SIG-M5 treated with dmso at 0.1 percent for 504 hours (cell line): ENCODE measurements at regions not wholly inside any gene's neighbourhood (a gene's known extent, or its start where the extent isn't known, plus 50 kb on each side); places are given as distances from the start of the nearest gene placed in this dataset.
A peak's percentile ranks its signal among the peaks of the same experiment; 100 is the strongest.

Experiments
- DNase-seq: peaks from one replicate; lab custom pipeline; 2025; ENCODE audit not compliant: unreplicated experiment; lab: John Stamatoyannopoulos, UW

DNA sequence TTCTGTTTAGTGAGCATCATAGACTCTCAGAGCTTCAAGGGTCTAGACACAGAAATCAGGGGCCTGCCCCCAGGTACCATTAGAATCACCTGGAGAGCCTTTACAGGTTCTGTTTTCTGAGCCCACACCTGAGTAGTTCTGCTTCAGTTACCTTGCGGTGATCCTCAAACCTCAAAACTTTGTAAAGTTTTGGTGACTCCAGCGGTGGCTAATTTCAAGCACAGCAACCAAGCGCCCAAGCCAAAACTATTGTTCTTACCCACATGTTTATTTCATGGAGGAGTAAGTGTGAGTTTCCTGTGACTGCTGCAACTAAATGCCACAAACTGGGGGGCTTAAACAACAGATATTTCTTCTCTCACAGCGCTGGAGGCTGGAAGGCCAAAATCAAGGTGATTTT is 108.9 kb downstream of the FOXD1 start:
- no peak for DNase-seq

DNA sequence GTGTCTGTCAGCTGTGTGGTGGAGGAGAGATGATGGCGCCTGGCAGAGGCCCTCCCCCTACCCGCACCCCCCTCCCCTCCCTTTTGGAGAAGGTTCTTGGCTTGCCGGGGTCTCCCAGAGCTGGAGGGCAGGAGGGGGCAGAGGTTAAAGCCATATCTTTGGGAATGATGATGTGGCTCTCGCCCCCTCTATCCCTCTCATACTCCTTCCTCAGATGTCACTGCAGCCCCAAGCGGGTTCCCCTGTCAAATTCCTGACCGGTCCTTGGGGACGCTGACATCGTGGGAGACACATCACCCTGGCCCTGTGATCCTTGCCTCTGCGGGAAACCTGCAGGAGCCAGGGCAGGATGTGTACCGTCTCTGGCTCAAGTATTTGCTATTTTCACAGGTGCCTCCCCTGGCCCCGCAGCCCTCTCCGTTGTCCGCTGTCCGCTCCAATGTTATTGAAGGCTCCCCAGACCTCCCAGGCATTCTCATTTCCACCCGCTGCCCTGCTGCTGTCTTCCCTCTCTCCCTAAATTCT is 109.5 kb downstream of the FOXD1 start:
- DNase-seq: no peak

DNA sequence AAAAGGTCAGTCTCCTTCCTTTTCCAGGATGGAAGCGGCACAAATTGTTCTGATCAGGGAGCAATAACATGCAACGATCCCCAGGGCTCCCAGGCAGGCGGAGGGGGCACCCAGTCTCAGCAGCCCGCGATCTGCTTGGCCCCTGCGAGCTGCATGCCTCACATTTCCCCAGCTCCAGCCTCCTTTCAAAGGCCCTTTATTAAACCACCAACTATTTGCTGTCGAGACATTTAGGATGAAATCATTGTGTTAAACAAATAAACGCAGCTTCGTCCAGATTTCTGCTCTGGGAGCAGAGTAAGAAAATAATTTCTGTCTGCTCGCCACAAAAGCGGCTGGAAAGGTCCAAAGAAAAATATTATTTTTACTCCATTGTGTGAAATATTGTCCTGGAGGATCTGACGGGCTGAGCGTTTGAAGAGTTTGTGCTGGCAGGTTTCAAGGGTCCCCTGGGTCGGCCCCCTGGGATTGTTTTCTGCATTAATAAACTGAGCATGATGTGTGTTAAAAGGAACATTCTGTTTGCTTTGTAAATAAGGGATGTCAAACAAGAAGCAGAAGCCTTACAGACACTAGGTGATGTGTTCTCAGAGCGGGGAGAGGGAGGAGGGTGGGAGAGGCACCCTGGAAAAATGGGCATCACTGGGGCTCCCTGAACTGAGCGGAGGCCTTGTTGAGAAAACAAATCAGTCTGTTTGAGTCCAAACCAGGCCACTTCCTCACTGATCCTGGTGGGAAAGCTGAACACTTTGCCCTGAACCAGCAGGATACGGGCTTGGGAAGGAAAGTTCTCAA is 110.1 kb downstream of the FOXD1 start:
- no peak for DNase-seq

DNA sequence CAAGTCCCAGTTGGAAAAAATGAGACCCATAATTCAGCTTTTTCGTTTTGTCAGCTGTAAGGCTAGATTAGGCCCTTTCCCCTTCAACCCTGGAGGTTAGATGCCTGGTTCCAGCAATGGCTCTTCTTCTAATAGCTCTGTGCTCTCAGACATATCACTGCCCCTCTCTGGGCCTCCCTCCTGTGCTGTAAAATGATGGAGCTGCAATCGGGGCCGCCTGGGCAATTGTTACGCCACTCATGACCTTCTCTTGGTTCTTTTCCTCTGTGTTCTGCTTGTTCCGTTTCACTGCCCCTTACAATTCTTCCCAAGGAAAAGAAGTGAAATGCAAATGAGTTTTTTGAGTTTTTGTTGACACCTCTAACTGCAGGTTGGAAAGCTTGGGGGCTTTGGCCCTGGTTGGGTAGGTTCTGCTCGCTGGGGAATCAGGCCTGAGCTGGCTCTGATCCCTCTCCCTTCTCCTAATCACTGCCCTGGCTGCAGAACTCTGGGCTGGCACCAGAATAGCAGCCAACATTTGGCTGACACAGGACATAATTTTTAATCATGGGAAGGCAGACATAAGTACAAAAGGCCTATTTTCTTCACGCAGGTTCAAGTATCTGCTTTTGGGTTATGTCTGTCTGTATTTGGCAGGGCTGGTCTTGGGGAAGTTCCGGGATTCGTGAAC is 110.9 kb downstream of the FOXD1 start:
- DNase-seq: no peak

DNA sequence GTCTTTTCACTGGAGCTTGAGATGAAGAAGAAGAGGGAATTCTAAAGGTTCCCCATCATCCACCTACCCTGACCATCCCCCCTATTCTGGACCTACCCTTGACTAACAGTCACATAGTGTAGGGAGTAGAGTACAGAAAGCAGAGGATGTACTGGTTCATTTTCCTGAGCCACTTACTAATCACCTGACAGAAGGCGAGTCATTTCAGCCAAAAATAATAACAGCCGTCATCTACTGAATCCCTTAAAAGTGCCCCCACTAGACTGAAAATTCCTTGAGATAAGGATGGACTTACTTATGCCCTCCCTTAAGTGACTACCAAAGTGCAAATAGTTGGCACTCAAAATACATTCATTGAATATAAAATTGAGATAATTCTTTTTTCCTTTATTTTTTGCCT is 112.2 kb downstream of the FOXD1 start:
- DNase-seq: no peak

DNA sequence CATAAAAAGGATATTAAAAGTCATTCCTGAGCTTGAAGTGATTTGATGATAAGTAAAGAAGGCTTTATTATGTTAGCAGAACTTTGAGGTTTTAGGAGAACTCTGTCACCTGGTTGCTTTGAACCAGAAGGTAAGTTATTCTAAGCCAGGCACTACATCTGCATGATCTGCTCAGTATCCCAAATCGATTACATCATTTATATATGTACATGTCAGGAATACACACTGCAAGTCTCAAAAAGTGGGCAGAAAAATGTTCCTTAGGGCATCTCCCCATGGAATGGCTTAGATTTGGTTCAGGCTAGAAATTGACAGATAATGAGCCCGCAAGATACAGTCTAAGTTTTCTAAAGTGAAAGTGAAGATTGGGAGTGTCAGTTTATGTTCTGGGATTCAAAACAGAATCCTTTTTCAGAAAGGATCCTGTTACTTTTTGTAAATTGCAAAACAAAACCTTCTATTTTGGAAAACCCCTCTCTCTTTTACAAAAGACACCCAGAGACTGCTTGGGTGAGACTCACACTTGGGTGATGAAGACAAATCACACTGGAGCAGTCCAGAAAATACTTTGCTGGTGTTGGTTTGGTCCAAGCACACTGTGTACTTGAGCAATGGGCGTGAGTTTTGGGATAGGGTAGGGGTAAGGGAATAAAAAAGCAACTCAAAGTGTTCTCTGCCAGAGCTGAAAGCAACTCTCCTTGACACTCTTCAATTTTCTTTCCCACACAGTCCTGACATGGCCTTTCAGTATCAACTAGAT is 114.5 kb downstream of the FOXD1 start:
- no peak for DNase-seq

DNA sequence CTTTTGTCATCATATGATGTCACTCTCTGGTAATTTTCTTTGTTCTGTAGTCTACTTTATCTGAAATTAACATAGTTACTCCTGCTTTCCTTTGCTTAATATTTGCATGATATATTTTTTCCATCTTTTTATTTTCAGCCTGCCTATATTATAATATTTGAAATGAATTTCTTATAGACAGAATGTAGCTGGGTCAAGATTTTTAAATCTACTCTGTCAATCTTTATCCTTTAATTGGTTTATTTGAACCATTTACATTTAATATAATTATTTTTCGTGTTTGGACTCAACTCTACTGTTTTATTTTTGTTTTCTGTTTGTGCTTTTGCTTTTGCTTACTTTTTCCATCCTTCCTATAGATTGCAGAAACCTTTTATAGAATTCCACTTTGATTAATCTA is 118.0 kb downstream of the FOXD1 start:
- DNase-seq: no peak

DNA sequence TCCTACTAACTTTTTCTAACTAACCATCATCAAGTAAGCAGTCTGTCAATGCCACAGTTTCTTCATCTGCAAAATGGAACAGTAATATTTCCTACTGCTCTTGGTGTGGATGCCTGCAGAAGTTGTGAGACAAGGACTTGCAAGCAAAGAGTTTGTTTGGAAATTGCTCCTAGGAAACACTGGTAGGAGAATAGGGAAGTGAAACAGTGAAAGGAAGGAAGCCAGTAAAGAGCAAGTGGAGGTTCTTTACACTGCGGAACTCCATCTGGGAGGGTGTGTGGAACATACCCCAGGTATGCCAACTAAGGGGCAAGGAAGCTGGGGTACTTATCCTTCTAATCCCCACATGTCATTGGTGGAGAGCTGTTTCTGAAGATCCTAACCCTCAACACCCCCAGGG is 119.9 kb downstream of the FOXD1 start:
- DNase-seq: peak; percentile 68

DNA sequence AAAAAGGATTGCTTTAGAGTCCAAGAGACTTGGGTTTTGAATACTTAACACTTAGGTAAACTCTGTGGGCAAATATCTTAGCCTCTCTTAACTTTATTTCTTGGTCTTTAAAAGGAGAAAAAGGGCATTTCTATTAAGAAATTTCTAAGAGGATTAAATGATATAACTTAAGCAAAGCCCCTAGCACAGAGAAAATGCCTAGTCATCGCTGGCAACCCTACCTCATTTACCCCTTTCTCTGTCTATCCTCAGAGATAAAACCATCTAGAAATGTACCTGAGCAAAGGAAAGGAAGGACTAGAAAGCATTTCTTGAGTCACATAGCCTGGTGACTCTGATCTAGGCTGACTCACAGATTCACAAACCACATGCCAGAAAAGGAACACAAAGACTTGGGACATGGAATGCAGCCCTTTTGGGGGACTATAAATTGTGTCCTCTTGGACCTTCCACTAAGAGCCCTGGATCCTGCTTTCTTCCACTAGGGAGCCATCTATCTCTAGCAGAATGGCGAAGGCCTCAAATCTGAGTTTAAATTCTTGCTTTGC is 120.6 kb downstream of the FOXD1 start:
- no peak for DNase-seq

DNA sequence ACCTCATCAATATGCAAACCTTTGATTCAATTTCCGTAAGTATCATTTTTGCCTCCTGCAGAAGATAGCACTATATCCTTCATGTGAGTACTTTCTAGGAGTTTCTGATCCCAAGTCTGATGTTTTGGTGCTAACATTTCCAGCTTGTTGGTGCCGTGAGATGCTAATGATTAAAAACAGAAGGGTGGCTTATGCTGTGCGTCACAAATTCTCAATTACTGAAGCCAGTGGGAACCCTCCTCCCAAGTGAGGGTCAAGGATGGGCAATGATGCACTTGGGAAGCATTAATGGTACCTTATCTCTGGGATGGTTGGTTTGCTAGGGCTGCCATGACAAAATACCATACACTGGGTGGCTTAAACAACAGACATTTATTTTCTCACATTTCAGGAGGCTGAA is 123.0 kb downstream of the FOXD1 start:
- no peak for DNase-seq

DNA sequence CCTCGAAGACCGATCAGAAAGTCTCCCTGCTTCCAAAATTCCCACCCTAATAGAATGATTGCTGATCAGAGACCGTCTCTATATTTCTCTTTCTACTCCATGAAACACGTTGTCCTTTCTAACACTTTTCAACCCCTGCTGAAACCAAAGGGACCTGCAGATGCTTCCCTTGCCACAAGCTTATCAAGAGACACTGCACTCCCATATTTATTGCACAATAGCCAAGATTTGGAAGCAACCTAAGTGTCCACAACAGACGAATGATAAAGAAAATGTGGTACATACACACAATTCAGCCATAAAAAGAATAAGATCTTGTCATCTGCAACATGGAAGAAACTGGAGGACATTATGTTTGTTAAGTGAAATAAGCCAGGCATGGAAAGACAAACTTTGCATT is 125.1 kb downstream of the FOXD1 start:
- DNase-seq: no peak

DNA sequence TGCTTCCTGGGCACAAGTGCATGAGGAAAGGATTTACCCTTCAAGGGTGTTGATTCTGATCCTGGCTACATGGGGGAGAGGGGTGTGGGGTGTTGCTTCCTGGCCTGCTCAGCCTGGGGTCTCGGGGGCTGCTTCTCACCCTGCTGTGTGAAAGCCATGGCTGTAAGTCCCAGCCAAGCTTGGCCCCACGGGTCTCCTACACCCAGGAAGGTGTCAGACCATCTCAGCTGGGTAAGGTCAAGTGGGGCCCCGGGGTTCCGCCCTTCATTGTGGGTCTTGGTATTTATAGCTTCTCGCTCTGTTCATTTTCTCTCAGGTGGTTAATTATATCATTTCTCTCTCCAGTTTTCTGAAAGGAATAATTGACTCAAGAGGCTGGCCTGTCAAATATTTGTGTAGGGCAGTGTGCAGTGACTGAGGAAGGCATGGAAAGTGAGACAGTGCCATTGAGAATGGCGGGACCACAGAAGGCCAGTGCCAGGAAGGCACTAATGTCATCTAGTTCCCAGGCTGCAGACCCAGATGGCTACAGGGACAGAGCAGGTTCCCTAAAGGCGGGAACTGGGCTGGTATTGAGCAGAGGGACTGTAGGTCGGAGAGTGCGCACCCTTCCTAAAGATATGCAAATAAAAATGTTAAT is 126.0 kb downstream of the FOXD1 start:
- no peak for DNase-seq

DNA sequence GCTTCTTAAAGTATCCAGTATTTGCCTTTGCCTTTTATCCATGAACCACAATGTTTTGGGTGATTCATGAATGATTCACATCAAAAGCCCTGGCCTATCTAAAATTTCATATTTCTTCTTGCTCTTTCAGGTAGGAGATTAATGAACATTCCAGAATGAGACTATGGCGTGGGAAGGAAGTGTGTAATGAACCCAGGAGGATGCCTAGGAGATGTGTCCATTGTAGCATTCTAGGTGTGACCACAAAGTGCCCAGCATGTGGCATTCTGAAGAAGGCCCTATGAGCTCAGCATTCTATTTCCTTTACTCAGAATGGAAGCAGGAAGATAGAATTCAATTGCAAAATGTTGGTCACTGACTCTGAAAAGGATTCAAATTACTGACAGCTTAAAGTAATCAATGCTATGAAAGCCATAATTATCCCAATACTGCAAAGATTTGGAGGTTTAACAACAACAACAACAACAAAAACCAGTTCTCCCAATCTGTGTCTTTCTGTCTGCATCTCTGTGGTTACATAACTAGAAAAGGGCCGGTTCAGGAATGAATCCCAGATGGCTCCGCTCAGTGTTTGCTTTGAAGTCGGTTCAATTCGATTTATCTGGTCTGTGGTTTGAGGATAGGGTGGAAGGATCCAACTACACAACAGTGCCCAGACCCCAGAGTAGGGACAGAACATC is 126.7 kb downstream of the FOXD1 start:
- no peak for DNase-seq

DNA sequence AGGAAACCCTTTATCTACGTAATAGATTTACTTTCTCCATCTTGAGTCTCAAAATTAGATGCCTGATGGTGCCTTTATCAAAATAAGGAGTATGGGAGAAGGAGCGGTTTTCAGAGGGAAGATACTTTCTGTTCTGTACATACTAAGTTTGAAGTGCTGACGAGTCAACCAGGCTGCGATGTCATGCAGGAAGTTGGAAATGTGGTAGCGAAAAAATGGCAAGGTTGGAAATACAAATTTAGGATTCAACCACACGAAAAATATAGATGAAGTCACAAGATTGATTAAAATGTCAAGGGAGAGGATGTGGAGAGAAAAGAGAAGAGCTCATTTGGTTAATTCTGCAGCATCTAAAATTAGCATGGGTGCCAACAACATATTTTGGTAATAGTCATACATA is 129.5 kb downstream of the FOXD1 start:
- DNase-seq: no peak

DNA sequence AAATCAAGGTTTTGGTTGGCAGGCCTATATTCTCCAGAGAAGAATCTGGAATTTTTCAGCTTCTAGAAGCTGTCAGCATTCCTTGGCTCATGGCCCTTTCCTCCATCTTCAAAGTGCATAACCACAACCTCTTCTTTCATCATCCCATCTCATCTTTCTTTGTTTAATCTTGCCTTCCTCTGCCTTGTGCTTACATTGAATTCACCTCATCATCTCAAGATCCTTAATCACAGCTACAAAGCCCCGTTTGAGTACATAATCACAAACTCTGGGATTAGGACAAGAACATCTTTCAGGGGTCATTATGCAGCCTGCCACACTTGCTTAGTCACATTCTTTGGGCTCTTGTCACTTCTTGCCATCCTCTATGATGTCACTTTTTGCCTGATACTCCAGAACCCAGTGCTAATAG is 130.3 kb downstream of the FOXD1 start:
- no peak for DNase-seq

DNA sequence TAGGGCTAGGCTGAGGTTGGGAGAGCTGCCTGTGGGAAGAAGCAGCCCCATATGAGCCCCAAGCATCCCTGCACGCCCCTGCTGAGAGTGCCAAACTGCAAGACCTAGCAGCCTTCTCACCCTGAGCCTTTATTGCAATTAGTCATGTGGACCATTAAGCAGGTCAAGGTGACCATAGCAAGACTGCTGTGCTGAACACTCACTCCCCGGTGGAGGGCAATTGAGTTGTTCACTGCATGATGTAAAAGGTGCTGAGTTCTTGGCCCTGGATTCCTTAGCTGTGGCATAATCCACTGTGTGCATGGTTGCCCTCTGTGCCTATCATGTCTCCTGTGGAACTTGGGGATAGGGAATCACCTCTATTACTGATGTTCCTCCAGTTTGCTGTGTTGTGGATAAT is 131.1 kb downstream of the FOXD1 start:
- no peak for DNase-seq

DNA sequence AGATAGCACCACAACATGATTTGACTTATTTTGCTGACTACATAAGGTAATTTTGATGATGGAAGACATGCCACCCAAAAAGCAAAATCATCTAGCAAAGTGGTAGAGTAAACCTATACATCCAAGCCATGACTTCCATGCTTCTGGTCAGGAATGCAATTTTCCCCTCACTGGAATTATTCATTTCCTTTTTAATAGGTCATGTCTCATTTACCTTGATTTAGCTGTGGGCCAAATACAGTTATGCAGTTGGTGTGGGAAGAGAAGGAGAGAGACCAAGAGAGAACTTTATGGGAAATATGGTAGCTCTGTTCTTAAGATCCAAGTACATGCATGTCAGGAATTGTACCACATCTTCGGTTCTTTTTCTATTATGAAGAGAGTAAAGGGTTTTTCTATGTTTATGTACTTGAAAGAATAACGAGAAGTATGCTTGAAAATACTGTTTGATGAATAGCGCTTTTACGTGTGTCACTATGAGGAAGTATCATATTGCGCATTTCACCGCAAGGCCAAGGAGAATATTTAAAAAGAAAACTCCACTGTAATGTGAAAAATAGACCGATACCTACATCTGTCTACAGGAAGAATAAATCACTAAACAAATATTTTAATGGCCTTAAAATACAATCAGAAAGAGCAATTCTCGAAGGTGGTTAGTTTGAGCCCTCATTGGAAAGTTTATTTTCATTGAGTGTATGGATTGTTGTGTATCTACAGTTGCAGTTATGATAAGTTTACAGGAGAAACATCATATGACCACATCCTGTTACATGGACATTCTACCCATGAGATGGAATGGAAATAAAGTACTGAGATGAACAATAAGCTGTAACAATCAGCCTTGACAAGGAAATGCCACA is 134.0 kb downstream of the FOXD1 start:
- DNase-seq: no peak

DNA sequence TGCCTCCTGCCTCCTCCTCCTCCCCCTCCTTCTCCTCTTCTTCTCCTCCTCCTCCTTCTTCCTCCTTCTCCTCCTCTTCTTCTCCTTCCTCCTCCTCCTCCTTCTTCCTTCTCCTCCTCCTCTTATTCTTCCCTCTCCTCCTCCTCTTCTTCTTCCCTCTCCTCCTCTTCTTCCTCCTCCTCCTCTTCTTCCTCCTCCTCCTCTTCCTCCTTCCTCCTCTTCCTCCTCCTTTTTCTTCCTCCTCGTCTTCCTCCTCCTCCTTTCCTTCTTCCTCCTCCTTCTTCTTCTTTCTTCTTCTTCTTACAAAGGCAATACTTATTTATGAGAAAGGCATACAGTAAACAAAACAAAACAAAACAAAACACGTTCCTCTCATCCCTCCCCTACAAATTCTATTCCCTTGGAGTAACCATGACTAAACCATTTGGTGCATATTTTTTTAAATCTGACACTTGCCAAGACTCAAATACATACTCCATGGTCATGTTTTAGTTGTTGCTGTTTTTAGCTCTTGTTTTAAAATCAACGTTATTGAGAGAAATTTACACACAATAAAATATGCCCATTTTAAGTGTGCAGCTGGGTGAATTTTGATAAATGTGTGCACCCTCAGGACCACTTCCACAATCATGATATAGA is 135.6 kb downstream of the FOXD1 start:
- no peak for DNase-seq
